Mesendoderm (in vitro differentiated cells): ENCODE measurements at regions not wholly inside any gene's neighbourhood (a gene's known extent, or its start where the extent isn't known, plus 50 kb on each side); places are given as distances from the start of the nearest gene placed in this dataset.
"Not testable (repeated sequence)": the region's sequence is repeated elsewhere in the genome, so short reads cannot be mapped to it uniquely, and the experiment has no call there.

Source experiments
- DNase-seq: peaks from one replicate; pipeline ENCODE4 v3.0.0; 2013
- H2AK5ac ChIP-seq: 2 replicates; pipeline ENCODE4 v1.6.1; 2013; ENCODE audit warnings: low read length, inconsistent platforms
- H2BK120ac ChIP-seq: 2 replicates; pipeline ENCODE4 v1.6.1; 2013; ENCODE audit warnings: low read depth, mild to moderate bottlenecking, low read length, moderate library complexity, mixed read lengths
- H2BK15ac ChIP-seq: replicated peaks from 2 replicates; pipeline ENCODE4 v1.6.1; 2013; ENCODE audit warnings: low read depth, mild to moderate bottlenecking, moderate library complexity
- H2BK5ac ChIP-seq: 2 replicates; pipeline ENCODE4 v1.6.1; 2013; ENCODE audit warnings: low read length, inconsistent platforms
- H3K18ac ChIP-seq: 2 replicates; pipeline ENCODE4 v1.6.1; 2013; ENCODE audit warnings: mild to moderate bottlenecking, low read length, mixed read lengths
- H3K23ac ChIP-seq: one replicate; pipeline ENCODE4 v1.6.1; 2013; ENCODE audit warnings: low read length
- H3K27ac ChIP-seq: 2 replicates; pipeline ENCODE4 v1.5.1; 2013; ENCODE audit warnings: low read depth, mild to moderate bottlenecking, inconsistent platforms, low read length, moderate library complexity
- H3K27me3 ChIP-seq: 2 replicates; pipeline ENCODE4 v1.6.1; 2013; ENCODE audit warnings: low read length, control low read depth, mild to moderate bottlenecking, inconsistent platforms; ENCODE audit not compliant: insufficient read depth, poor library complexity
- H3K36me3 ChIP-seq: 2 replicates; pipeline ENCODE4 v1.6.1; 2013; ENCODE audit warnings: low read length, inconsistent platforms; ENCODE audit not compliant: control insufficient read depth, insufficient read depth
- H3K4ac ChIP-seq: one replicate; pipeline ENCODE4 v1.6.1; 2013; ENCODE audit warnings: low read depth, mild to moderate bottlenecking, low read length, moderate library complexity
- H3K4me1 ChIP-seq: 2 replicates; pipeline ENCODE4 v1.6.1; 2013; ENCODE audit warnings: low read depth, low read length, inconsistent platforms; ENCODE audit not compliant: control insufficient read depth
- H3K4me2 ChIP-seq: 2 replicates; pipeline ENCODE4 v1.6.1; 2013; ENCODE audit warnings: low read length
- H3K4me3 ChIP-seq: 2 replicates; pipeline ENCODE4 v1.5.1; 2013; ENCODE audit warnings: mild to moderate bottlenecking, low read length
- H3K56ac ChIP-seq: one replicate; pipeline ENCODE4 v1.6.1; 2013; ENCODE audit warnings: low read length
- H3K79me1 ChIP-seq: 2 replicates; pipeline ENCODE4 v1.6.1; 2013; ENCODE audit warnings: low read length, inconsistent platforms
- H3K79me2 ChIP-seq: 2 replicates; pipeline ENCODE4 v1.6.1; 2013; ENCODE audit warnings: mild to moderate bottlenecking, low read length; ENCODE audit not compliant: control insufficient read depth, insufficient read depth
- H3K9ac ChIP-seq: 2 replicates; pipeline ENCODE4 v1.6.1; 2013; ENCODE audit warnings: low read length, inconsistent platforms
- H4K5ac ChIP-seq: one replicate; pipeline ENCODE4 v1.6.1; 2013; ENCODE audit warnings: low read length
- H4K8ac ChIP-seq: one replicate; pipeline ENCODE4 v1.6.1; 2013; ENCODE audit warnings: low read depth, mild to moderate bottlenecking, control low read depth, low read length, moderate library complexity
- WGBS: extraction: QIAGEN DNeasy Blood & Tissue Kit; methylation state at CpG from one replicate; pipeline ENCODE4 v1.1.7; 2013; ENCODE audit warnings: low lambda C conversion rate, missing lambda C conversion rate; ENCODE audit not compliant: insufficient coverage; ENCODE audit errors: extremely low coverage; 5-methylcytosine and 5-hydroxymethylcytosine counted together

DNA sequence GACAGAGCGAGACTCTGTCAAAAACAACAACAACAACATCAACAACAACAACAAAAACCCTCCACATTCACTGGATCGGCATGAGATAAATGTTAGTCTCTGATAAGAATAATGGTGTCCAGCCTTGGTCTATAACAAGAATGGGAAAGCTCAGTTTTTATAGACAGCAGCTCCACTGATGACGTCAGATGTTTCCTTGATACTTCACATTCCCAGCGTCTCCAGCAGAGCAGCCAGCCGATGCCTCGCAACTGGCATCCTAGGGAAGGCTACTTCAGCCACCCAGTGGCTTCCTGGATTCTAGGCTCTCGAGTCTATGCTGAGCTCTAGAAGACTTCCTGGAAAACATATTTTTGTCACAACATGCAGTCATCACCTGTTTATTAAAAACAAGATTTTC lies 271.4 kb upstream of the SMIM21 start:
- no peak for DNase-seq
- Histone ChIP-seq H4K8ac (no peak overlapping the region), H3K4ac (no peak overlapping the region), H2BK120ac (no peak overlapping the region), H3K4me2 (no peak overlapping the region), H2BK5ac (no peak overlapping the region), H4K5ac (no peak overlapping the region), H3K56ac (no peak overlapping the region), H2AK5ac (no peak overlapping the region), H3K27ac (no peak overlapping the region), H3K18ac (no peak overlapping the region), H3K9ac (no peak overlapping the region), H3K79me2 (no peaks in the 10 kb centered on the region), H3K27me3 (no peaks in the 10 kb centered on the region), H3K23ac (no peak overlapping the region), H3K4me3 (no peak overlapping the region), H2BK15ac (no peak overlapping the region), H3K36me3 (no peaks in the 10 kb centered on the region), H3K79me1 (no peaks in the 10 kb centered on the region), H3K4me1 (no peaks in the 10 kb centered on the region)
- no CpG with 5 or more reads among the region's 7 CpGs for WGBS

DNA sequence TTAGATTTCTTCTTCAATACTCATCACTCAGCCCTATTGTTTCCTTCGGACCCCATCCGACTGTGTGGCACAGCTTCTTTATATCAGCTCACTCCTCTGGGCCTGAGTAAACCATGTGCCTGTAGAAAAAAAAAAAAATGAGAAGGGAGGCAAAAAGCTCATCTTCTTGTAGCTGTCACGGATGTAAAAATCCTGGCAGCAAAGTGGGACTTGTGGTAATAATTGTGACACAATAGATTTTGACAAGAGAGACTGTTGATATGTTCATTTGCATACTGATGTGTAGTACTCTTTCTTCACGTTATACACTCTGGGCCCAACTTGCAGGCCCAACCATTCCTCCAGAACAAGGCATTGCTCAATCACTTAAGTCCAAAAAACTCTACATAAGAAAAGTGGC lies 270.0 kb upstream of the SMIM21 start:
- H4K8ac ChIP-seq, result no peak overlapping the region
- no peak overlapping the region for H4K5ac ChIP-seq
- DNase-seq, result no peak
- no peak overlapping the region for H2AK5ac ChIP-seq
- no peak overlapping the region for H3K56ac ChIP-seq
- no peak overlapping the region for H2BK15ac ChIP-seq
- WGBS, result no CpG with 5 or more reads among the region's 4 CpGs
- H3K4ac ChIP-seq, result no peak overlapping the region
- no peak overlapping the region for H3K23ac ChIP-seq
- no peak overlapping the region for H3K4me2 ChIP-seq
- H2BK120ac ChIP-seq, result no peak overlapping the region
- H3K27me3 ChIP-seq, result no peaks in the 10 kb centered on the region
- H3K9ac ChIP-seq, result no peak overlapping the region
- no peaks in the 10 kb centered on the region for H3K79me2 ChIP-seq
- no peaks in the 10 kb centered on the region for H3K36me3 ChIP-seq
- H3K27ac ChIP-seq, result no peak overlapping the region
- no peaks in the 10 kb centered on the region for H3K79me1 ChIP-seq
- no peak overlapping the region for H3K18ac ChIP-seq
- H3K4me1 ChIP-seq, result no peaks in the 10 kb centered on the region
- no peak overlapping the region for H3K4me3 ChIP-seq
- no peak overlapping the region for H2BK5ac ChIP-seq

DNA sequence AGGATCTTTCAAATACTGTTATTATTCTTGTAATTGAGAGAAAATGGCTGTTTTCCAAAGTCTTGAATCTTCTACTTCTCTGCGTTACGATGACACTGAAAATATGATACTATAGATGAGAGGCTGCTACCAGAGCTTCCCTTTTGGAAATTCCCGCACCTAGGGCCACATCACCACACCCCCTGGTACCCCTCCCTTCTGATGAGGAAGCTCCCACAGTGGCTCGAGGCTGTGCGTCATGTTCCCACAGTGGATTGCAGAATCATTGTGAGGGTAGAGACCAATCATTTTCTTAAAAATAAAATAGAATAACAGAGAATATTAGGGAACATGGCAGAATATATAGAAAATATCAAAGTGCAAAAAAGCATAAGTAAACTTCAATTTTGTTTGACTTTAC lies 268.9 kb upstream of the SMIM21 start:
- H2AK5ac ChIP-seq, result no peak overlapping the region
- no peak overlapping the region for H3K4me2 ChIP-seq
- no peak overlapping the region for H3K4ac ChIP-seq
- no peak overlapping the region for H3K4me3 ChIP-seq
- no peak overlapping the region for H3K18ac ChIP-seq
- no peaks in the 10 kb centered on the region for H3K79me2 ChIP-seq
- no peak overlapping the region for H3K56ac ChIP-seq
- no peak overlapping the region for H2BK120ac ChIP-seq
- no peaks in the 10 kb centered on the region for H3K27me3 ChIP-seq
- no peak overlapping the region for H2BK5ac ChIP-seq
- no peak overlapping the region for H3K23ac ChIP-seq
- H3K27ac ChIP-seq, result no peak overlapping the region
- H3K9ac ChIP-seq, result no peak overlapping the region
- no peaks in the 10 kb centered on the region for H3K4me1 ChIP-seq
- no peaks in the 10 kb centered on the region for H3K79me1 ChIP-seq
- H4K5ac ChIP-seq, result no peak overlapping the region
- DNase-seq, result no peak
- no CpG with 5 or more reads among the region's 5 CpGs for WGBS
- no peak overlapping the region for H4K8ac ChIP-seq
- no peaks in the 10 kb centered on the region for H3K36me3 ChIP-seq
- no peak overlapping the region for H2BK15ac ChIP-seq

DNA sequence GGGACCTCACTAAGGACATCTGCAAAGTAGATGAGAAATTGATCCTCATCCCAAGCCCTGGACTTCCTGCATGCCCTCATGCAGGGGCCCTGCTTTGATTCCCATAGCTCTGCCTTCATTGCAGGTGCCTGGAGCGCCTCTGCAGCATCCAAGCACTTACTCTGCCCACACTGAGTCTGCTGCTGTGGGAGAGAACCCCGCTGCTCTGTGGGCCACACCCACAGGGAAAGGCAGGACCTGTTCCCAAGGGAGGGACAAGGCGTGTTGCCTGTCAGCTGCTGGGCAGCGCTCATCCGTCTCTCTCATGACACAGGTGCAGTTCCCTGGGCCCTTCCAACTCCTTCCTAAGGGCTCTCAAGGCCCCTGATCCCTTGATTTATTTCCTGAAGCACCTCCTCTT lies 266.8 kb upstream of the SMIM21 start:
- DNase-seq, result no peak
- no peak overlapping the region for H3K23ac ChIP-seq
- no peaks in the 10 kb centered on the region for H3K79me2 ChIP-seq
- no peak overlapping the region for H4K5ac ChIP-seq
- H3K4ac ChIP-seq, result no peak overlapping the region
- no peaks in the 10 kb centered on the region for H3K79me1 ChIP-seq
- H3K9ac ChIP-seq, result no peak overlapping the region
- H2BK5ac ChIP-seq, result no peak overlapping the region
- no peak overlapping the region for H2BK15ac ChIP-seq
- no peak overlapping the region for H3K4me3 ChIP-seq
- H2BK120ac ChIP-seq, result no peak overlapping the region
- WGBS, result no CpG with 5 or more reads among the region's 5 CpGs
- no peak overlapping the region for H3K27ac ChIP-seq
- H3K36me3 ChIP-seq, result no peaks in the 10 kb centered on the region
- no peak overlapping the region for H3K18ac ChIP-seq
- no peaks in the 10 kb centered on the region for H3K4me1 ChIP-seq
- no peak overlapping the region for H2AK5ac ChIP-seq
- H3K27me3 ChIP-seq, result no peaks in the 10 kb centered on the region
- H4K8ac ChIP-seq, result no peak overlapping the region
- H3K56ac ChIP-seq, result no peak overlapping the region
- H3K4me2 ChIP-seq, result no peak overlapping the region

DNA sequence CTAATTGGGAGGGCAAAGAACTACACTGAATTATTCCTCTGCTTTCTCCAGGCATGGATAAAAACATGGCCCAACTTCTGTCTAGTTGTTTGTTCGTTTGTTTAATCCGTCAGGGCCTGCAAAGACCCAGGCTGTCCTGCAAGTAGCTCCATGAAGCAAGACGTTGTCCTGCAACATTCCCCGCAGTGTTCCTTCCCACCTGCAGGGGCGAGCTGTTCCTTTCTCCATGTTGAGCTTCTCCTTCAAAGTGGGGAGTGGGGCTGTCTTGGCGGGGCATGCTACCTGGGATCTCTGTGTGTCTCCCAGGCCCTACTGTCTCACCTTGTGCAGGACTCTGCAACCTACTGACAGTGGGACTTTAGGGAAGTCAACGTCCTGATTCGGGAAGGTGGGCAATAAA lies 264.0 kb upstream of the SMIM21 start:
- Histone ChIP-seq H2AK5ac (no peak overlapping the region), H3K27me3 (no peaks in the 10 kb centered on the region), H2BK120ac (no peak overlapping the region), H3K79me2 (no peaks in the 10 kb centered on the region), H3K18ac (no peak overlapping the region), H3K27ac (no peak overlapping the region), H3K4ac (no peak overlapping the region), H4K8ac (no peak overlapping the region), H3K56ac (no peak overlapping the region), H3K23ac (no peak overlapping the region), H2BK15ac (no peak overlapping the region), H4K5ac (no peak overlapping the region), H3K79me1 (no peaks in the 10 kb centered on the region), H3K9ac (no peak overlapping the region), H2BK5ac (no peak overlapping the region), H3K4me3 (no peak overlapping the region), H3K36me3 (no peaks in the 10 kb centered on the region), H3K4me1 (no peaks in the 10 kb centered on the region), H3K4me2 (no peak overlapping the region)
- no CpG with 5 or more reads among the region's 8 CpGs for WGBS
- DNase-seq, result peak; percentile 45

DNA sequence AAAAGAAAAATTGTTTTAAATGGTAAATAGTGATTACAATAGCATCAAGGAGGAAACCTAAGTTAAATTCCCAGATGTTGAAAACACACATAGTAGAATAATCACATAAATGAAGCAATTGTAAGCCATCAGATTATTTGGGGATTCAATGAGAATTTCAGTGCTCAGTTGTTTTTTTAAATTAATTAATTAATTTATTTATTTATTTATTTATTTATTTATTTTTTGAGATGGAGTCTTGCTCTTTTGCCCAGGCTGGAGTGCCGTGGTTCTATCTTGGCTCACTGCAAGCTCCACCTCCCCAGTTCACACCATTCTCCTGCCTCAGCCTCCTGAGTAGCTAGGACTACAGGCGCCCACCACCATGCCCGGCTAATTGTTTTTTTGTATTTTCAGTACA lies 262.8 kb upstream of the SMIM21 start:
- not testable (repeated sequence) for H2BK15ac ChIP-seq, H3K27me3 ChIP-seq, H4K8ac ChIP-seq, H3K4ac ChIP-seq, H3K23ac ChIP-seq, H3K18ac ChIP-seq, H3K56ac ChIP-seq, H3K4me2 ChIP-seq, H3K4me1 ChIP-seq, H2AK5ac ChIP-seq, H2BK5ac ChIP-seq, H3K79me1 ChIP-seq, DNase-seq, H3K4me3 ChIP-seq, H4K5ac ChIP-seq, H3K27ac ChIP-seq, H3K36me3 ChIP-seq, H3K9ac ChIP-seq, H3K79me2 ChIP-seq, H2BK120ac ChIP-seq
- no CpG with 5 or more reads among the region's 3 CpGs for WGBS
